ENCODE measurements at regions not wholly inside any gene's neighbourhood (a gene's known extent, or its start where the extent isn't known, plus 50 kb on each side); places are given as distances from the start of the nearest gene placed in this dataset.

- WGBS (ENCODE audit: insufficient coverage, insufficient replicate concordance, low lambda C conversion rate, missing lambda C conversion rate): 50% methylated on average over 3 of the region's 3 CpGs
- ATAC-seq (no peak), FAIRE-seq (no peak), DNase-seq (ENCODE audit: low read depth, low spot score) (no peak)
- RAD21 ChIA-PET (ENCODE audit: unreplicated experiment): interaction anchor here (0.7 to 1.8 kb wide), 3 partner anchors 18 to 52 kb away, joined by 3 to 8 read pairs (median 3); no protein-coding TSS in a partner anchor
- H3K4me2 ChIP-seq (ENCODE audit: control insufficient read depth, insufficient read depth): no peak overlapping the region
- in situ Hi-C loops (cut with MboI): no loop called here
- H3K79me2 ChIP-seq (ENCODE audit: control insufficient read depth, insufficient read depth, low read length): no peaks in the 10 kb centered on the region
- SMC1A ChIA-PET (ENCODE audit: uncharacterized antibody, unreplicated experiment): interaction anchor here (1.1 to 2.3 kb wide), 5 partner anchors 16 to 125 kb away, joined by 3 to 6 read pairs (median 4); no protein-coding TSS in a partner anchor
- H3K27me3 ChIP-seq (replicated peaks in 1 of 2; ENCODE audit: control insufficient read depth in 2 of 2, insufficient read depth in 2 of 2, low read length in 1 of 2): no peaks in the 10 kb centered on the region
- no peaks in the 10 kb centered on the region for H3K9me3 ChIP-seq (replicated peaks; ENCODE audit: control insufficient read depth, insufficient read depth, low read length)
- POLR2A ChIA-PET: interaction anchor here (2.2 kb wide), 1 partner anchor 18 kb away, joined by 4 read pairs; no protein-coding TSS in a partner anchor
- no peaks in the 10 kb centered on the region for H3K36me3 ChIP-seq (ENCODE audit: control insufficient read depth in 2 of 2, insufficient read depth in 2 of 2, low read length in 1 of 2)
- TF ChIP-seq CEBPB (IDR thresholded peaks at IDR 0.05; ENCODE audit: borderline replicate concordance in 1 of 2, low read depth in 2 of 2, low read length in 2 of 2): no peak
- TF ChIP-seq EP300 (IDR thresholded peaks at IDR 0.05; ENCODE audit: borderline replicate concordance in 1 of 2, control insufficient read depth in 1 of 2, low read depth in 2 of 2, low read length in 2 of 2): no peak
- TF ChIP-seq PAX8 (IDR thresholded peaks at IDR 0.05): no peak
- TF ChIP-seq, protein P1, sequence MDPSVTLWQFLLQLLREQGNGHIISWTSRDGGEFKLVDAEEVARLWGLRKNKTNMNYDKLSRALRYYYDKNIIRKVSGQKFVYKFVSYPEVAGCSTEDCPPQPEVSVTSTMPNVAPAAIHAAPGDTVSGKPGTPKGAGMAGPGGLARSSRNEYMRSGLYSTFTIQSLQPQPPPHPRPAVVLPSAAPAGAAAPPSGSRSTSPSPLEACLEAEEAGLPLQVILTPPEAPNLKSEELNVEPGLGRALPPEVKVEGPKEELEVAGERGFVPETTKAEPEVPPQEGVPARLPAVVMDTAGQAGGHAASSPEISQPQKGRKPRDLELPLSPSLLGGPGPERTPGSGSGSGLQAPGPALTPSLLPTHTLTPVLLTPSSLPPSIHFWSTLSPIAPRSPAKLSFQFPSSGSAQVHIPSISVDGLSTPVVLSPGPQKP (IDR thresholded peaks at IDR 0.05; ENCODE audit: low read depth, low read length): no peak
- TF ChIP-seq BCL11A (IDR thresholded peaks at IDR 0.05; ENCODE audit: low read depth, low read length): no peak
- no peak for TF ChIP-seq HDAC6 (IDR thresholded peaks at IDR 0.05; ENCODE audit: unreplicated experiment)
- TF ChIP-seq MYC (IDR thresholded peaks at IDR 0.05; ENCODE audit: insufficient read depth, insufficient read length, insufficient replicate concordance, low read length, severe bottlenecking): no peak
- no TSS peak for BruUV-seq (replicated peaks)
- intact Hi-C loops (cut with micrococcal nuclease; ENCODE audit: unreplicated experiment): no loop called here
- H3K4me1 ChIP-seq (ENCODE audit: control insufficient read depth, insufficient read depth, low read length): peaks cover 5% of the 10 kb centered on the region; the same call in 1 of the 2 replicates
- no peak overlapping the region for H2AFZ ChIP-seq (ENCODE audit: control insufficient read depth, low read depth, low read length)
- no peak overlapping the region for H3K9ac ChIP-seq (ENCODE audit: control insufficient read depth, insufficient read depth, low read length)
- H3K27ac ChIP-seq (ENCODE audit: control insufficient read depth, insufficient read depth): no peak overlapping the region
- CTCF ChIA-PET: interaction anchor here (0.7 to 1.7 kb wide), 4 partner anchors 18 to 276 kb away, joined by 3 to 5 read pairs (median 4); no protein-coding TSS in a partner anchor
- H4K20me1 ChIP-seq (ENCODE audit: control insufficient read depth, insufficient read depth): no peaks in the 10 kb centered on the region
- H3K4me3 ChIP-seq: no peak overlapping the region
Measured at GRCh38 chr10:62869958-62870357, 53.8 kb upstream of the EGR2 start.
